ENCODE measurements at regions not wholly inside any gene's neighbourhood (a gene's known extent, or its start where the extent isn't known, plus 50 kb on each side); places are given as distances from the start of the nearest gene placed in this dataset.

- no peak for TF ChIP-seq CTCF (IDR thresholded peaks at IDR 0.05; ENCODE audit: insufficient read depth, low read length, poor library complexity, severe bottlenecking)
- no peak for TF ChIP-seq EZH2phosphoT487 (conservative IDR thresholded peaks at IDR 0.05; ENCODE audit: low read length)
These were observed 95.2 kb upstream of the ANO1 start for GRCh38 chr11:69982690-69983570.
